ENCODE measurements at regions not wholly inside any gene's neighbourhood (a gene's known extent, or its start where the extent isn't known, plus 50 kb on each side); places are given as distances from the start of the nearest gene placed in this dataset.

GRCh38 chr3:104731074-104731473 is 635.6 kb upstream of the ALCAM start:
- no peak for DNase-seq

- DNase-seq = no peak
Observed at GRCh38 chr3:104734627-104735026, 632.1 kb upstream of the ALCAM start.

- no peak for DNase-seq
Observed at GRCh38 chr3:104735691-104736090, 631.0 kb upstream of the ALCAM start.

GRCh38 chr3:104738271-104738670 is 628.4 kb upstream of the ALCAM start:
- DNase-seq = no peak

GRCh38 chr3:104740874-104741379 is 625.8 kb upstream of the ALCAM start:
- no peak for DNase-seq

GRCh38 chr3:104742044-104742443 is 624.7 kb upstream of the ALCAM start:
- DNase-seq = no peak

- no peak for DNase-seq
Observed at GRCh38 chr3:104745313-104745712, 621.4 kb upstream of the ALCAM start.

GRCh38 chr3:104746056-104746455 is 620.7 kb upstream of the ALCAM start:
- no peak for DNase-seq

GRCh38 chr3:104750581-104750980 is 616.1 kb upstream of the ALCAM start:
- no peak for DNase-seq

- no peak for DNase-seq
Observed at GRCh38 chr3:104755791-104756190, 610.9 kb upstream of the ALCAM start.

GRCh38 chr3:104763007-104763406 is 603.7 kb upstream of the ALCAM start:
- no peak for DNase-seq

- DNase-seq = no peak
Observed at GRCh38 chr3:104764496-104764895, 602.2 kb upstream of the ALCAM start.

GRCh38 chr3:104768886-104769285 is 597.8 kb upstream of the ALCAM start:
- no peak for DNase-seq

- DNase-seq = no peak
Observed at GRCh38 chr3:104779324-104779723, 587.4 kb upstream of the ALCAM start.

GRCh38 chr3:104781112-104781511 is 585.6 kb upstream of the ALCAM start:
- no peak for DNase-seq

GRCh38 chr3:104785947-104786346 is 580.8 kb upstream of the ALCAM start:
- no peak for DNase-seq

GRCh38 chr3:104787306-104787705 is 579.4 kb upstream of the ALCAM start:
- no peak for DNase-seq

- no peak for DNase-seq
Observed at GRCh38 chr3:104788807-104789206, 577.9 kb upstream of the ALCAM start.

- no peak for DNase-seq
Observed at GRCh38 chr3:104791331-104791730, 575.4 kb upstream of the ALCAM start.

- no peak for DNase-seq
Observed at GRCh38 chr3:104796556-104796955, 570.2 kb upstream of the ALCAM start.

GRCh38 chr3:104805042-104805441 is 561.7 kb upstream of the ALCAM start:
- DNase-seq = no peak

- DNase-seq = no peak
Observed at GRCh38 chr3:104805508-104805907, 561.2 kb upstream of the ALCAM start.

GRCh38 chr3:104810896-104811295 is 555.8 kb upstream of the ALCAM start:
- no peak for DNase-seq

GRCh38 chr3:104816008-104816407 is 550.7 kb upstream of the ALCAM start:
- DNase-seq = no peak

- DNase-seq = no peak
Observed at GRCh38 chr3:104816716-104817115, 550.0 kb upstream of the ALCAM start.

GRCh38 chr3:104819333-104819732 is 547.4 kb upstream of the ALCAM start:
- no peak for DNase-seq
